Inferior parietal cortex (tissue), 1 donor: ENCODE measurements at regions not wholly inside any gene's neighbourhood (a gene's known extent, or its start where the extent isn't known, plus 50 kb on each side); places are given as distances from the start of the nearest gene placed in this dataset.

ENCODE experiments used
- DNase-seq: peaks from one replicate; pipeline ENCODE4 v3.0.0-alpha.2; 2016; ENCODE audit errors: extremely low spot score

DNA sequence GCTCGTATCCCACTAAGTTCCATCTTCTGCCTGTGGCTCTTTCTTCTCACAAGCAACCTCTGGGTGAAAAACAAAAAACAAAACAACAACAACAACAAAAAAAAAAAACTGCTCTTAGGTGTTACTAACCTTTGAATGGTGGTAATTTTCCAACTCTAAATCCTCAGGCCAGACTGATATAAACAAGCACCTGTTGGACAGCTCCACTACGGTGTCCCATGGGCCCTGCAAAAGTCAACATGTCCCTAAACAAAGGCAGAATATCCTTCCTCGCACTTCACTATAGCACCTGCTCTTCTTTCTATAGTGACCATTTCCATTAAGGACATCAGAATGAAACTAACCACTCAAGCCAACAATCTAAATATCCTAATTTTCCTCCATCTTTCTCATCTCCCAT lies 54.6 kb upstream of the PARM1 start:
- no peak for DNase-seq

DNA sequence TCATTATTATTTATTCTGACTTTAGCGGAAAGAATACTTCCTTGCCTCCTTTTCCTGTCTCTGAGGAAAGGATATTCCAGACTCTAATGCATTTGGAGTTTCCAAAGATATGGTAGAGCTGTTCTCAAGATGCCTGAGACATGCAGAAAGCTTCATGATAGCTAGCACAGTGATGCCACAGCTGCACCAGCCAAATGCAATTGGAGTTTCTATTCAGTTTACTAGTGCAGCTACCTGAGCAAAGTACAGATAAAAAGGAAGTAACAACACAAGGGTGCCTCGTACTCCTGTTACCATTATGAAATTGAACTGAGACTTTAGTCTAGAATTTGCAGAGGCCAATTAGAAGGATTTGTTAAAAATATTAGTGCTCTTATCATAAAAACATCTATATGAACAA lies 57.5 kb upstream of the PARM1 start:
- DNase-seq = no peak

DNA sequence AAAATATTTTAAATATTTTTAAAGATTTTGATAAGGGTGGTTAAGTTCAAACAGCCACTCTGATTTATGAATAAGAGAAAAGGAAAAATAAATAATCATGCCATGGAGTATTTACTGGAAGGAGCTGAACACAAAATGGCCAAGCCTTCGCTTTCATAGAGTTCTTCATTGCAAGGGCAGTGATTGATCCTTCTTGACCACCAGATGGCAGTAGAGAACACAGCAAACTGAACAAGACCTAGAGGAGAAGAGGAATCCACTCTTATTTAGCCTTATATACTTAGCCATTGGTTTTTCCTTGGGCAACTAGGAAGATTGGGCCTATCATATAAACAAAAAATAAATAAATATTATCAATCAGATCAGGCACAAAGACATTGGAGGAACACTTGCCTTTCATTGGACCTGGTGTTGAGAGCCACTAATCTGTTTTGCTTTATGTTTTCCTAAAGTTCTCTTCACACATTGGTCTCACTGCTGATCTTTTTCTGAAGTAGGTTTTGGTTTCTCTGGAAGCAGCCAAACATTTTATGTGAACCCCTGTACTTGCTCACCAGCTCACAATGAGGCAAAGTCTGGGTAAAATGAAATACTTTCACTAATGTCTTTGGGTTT lies 58.1 kb upstream of the PARM1 start:
- peak; percentile 93 for DNase-seq

DNA sequence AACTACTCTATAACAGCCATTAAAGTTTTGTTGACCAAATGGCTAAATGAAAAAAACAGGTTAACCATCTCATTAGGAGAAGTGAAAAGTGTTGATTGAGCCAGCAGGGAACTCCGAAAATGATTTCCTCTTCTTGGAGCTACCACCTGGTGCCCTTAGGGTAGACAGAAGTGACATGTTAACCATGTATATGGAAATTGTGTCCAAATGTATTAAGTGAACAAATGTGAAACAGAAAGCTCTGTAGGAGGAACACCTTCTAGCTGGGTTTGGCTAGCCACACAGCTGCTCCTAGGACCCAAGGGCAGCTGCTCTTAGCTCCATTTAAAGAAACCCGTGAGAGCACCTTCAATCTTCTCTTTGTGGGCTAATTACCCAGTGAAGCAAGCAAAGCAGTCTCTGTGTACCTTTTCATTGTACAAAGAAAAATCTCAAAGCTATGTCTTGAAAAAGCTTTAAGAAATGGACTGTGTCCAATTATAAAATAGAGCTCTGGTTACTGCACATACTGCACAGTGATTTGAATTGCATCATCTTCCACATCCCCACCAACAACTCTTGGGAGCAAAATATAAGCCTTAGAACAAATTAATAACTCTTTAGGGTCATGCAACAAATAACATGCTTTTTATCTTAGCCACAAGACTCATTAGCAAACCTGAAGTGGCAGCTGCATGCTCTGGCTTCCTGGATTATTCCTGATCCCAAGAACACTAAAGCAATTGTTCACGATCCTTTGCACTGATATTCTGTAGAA lies 59.2 kb upstream of the PARM1 start:
- DNase-seq = peak; percentile 21

DNA sequence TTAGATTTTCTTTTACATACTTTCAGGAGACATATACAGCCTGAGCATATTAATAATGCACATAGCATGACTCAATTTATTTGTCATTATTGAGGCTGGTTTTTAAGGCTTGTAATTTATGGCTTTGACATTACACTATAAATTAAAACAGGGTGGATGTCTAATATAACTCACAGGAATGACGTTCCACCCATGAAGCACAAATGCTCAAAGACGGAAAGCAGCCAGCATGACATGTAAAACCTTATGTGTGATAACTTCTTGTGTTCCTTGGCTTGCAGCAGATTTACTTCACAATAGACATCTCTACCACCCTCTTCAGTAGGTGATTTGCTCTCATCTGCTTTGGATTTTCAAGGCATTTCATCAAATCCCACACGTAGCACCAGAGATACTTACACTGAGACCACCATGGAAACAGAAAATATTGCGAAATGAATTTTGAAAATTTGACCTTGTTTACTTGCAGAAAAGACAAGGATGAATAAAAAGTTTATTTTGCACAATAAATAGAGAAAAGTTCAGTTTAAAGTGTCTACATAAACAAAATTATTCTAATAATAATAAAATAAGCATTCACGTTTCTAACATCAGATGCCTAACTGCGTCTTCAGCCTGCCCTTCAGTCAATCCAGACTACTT lies 64.7 kb upstream of the BTC start:
- DNase-seq = no peak

DNA sequence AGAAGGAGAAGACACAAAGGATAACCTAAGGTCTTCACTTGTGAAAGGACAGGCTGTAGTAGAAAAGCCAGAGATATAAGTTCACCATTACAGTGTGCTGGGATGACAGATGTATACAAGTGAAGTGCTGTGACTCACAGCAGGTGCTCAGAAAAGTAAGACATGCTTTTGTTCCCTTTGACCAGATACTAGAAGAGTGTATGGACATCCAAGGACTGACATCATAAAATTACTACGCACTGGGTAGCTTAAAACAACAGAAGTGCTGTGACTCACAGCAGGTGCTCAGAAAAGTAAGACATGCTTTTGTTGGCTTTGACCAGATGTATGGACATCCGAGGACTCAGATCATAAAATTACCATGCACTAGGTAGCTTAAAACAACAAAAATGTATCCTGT lies 61.6 kb upstream of the BTC start:
- no peak for DNase-seq

DNA sequence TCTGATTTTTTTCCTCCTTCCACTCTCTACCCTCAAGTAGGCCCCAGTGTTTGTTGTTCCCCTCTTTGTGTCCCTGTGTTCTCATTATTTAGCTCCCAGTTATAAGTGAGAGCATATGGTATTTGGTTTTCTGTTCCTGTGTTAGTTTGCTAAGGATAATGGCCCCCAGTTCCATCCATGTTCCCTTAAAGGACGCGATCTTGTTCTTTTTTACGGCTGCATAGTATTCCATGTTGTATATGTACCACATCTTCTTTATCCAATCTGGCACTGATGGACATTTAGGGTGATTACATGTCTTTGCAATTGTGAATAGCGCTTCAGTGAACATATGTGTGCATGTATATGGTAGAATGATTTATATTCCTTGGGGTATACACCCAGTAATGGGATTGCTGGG lies 54.5 kb upstream of the BTC start:
- DNase-seq = no peak

DNA sequence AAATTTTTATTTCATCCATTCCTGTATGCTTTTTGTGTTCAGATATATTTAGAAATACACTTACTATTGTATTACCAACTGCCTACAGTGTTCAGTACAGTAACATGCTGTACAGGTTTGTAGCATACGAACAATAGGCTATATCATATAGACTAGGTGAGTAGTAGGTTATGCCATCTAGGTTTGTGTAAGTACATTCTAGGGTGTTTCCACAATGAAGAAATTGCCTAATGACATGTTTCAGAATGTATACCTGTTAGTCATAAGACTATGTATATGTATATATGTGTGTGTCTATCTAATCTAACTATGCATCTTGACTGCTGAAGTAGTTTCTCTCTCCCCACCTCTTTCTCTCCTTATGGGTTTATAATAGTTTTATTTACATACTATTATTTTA lies 51.5 kb upstream of the BTC start:
- no peak for DNase-seq
